ENCODE measurements at regions not wholly inside any gene's neighbourhood (a gene's known extent, or its start where the extent isn't known, plus 50 kb on each side); places are given as distances from the start of the nearest gene placed in this dataset.
"Not testable (repeated sequence)": the region's sequence is repeated elsewhere in the genome, so short reads cannot be mapped to it uniquely, and the experiment has no call there.

DNA sequence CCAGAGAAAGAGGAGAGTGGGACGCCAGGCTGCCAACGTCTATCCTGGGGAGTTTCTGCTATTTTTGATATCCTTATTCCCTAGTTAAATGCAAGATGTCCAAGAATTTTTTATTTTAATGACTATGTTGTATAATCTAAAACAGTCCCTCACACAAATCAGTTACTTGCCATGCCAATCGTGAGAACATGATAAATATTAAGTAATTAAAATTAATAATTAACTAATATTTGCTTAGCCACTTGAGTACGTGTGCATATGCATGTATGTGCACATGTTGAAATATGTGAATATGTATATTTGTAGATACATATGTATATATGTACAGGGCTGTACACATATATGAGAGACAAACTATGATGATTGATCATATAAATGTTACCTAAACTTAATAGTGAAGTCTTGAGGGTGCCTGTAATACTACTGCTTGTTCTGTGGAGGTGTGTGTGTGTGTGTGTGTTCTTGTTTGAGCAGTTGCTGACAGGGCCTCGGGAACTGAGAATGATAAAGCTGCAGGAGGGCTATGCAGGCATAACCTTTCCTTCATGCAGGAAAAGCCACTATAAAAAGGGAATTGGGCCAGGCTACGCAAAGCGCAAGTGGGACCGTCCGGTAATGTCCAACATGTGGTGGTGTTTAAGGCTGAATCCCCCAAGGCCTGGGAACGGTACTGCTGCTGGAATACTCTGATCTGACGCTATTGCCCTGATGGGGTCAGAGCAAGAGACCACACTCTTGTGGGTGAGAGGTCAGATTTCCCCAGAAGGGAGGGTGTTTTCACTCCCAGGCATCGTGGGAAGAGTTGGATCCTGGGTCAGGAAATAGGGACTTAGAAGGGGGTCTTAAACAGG lies 148.3 kb upstream of the TBX18 start:
- DNase-seq: no peak

DNA sequence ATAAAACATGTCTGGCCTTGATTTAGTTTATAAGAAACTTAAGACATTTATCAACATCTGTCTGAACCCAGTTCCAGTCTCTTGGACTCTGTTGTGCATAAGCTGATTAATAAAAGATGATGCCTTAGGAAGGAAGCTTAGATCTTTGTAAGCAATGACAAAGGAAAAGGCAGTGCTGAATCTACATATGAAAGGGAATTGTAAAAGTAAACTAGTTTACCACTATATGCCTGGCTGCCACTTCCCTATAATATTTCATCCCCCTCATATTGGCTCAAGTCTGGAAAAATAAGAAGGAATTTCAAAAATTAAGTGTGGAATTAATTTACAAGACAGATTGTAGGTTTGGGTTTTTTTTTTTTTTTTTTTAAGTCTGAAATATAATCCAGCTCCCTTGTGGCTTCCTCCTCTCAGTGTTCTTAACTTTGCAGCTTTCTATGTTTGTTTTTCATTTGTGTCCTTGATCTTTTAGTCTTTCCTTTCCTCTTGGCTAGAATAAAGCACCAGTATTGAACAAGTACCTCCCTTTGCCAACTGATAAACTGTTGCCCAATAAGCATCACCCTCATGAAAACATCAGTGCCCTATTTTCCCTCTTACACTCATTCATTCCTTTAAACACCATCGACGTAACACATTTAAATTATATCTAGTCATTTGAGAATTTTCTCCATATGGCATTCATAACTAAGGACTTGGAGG lies 146.7 kb upstream of the TBX18 start:
- no peak for DNase-seq

DNA sequence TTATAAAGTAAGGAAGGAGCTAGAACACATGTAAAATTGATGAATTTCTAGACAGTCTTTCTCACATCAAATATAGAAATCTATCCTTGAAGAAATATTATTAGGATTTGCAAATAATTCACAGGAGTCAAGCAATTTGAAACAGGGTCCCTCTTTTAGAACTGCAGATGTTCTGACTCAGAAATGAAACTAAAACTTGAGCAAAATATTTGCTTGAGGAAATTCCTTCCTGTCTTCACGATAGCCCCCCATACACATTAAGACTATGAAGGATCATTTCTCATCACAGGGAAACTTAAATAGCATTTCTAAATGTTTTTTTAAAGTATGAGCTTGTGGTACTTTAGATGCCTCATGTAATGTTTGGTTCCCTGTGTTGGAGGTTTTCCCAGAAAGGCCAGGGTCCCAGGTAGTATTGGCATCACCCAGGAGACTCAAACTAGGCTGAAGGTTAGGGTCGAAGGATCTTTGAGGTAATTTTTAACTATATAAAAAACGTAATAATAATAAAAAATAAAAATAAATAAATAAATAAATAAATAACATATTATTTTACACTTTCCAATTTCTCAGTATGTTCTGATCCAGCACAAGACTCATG lies 144.0 kb upstream of the TBX18 start:
- no peak for DNase-seq

DNA sequence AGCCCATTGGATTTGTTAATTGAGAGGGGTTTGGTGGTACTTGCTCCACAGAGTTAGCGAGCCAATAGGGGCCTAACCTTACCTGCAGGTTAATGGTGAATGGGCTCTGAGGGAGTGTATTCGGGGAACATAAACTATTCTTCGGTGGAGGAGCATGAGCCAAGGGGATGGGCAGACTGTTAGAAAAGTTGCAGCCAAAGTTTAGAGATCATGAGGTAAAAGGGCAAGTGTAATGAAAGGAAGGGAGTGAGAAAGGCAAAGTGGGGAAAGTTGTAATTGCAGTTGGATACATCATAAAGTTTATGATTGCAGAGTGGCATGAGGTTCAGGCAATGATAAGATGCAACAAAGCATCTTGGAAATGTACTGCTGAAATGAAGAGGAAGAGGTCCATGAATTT lies 142.1 kb upstream of the TBX18 start:
- no peak for DNase-seq

DNA sequence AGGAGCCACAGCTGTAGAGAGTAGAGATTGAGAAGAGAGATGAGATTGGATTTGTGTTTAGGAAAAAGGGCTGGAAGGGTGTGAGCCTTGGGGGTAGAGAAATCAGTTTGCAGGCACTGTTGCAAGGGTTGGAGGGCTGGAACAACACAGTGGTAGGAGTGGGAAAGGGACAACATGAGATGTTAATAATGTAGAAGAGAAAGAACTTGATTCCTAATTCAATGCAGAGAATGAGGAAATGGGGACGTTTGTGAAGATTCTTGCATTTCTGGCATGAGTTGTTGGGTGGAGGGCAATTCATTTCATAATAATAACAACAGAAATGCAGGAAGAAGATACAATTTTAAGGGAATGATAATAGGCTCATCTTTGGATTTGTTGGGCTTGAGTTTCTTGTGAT lies 141.4 kb upstream of the TBX18 start:
- DNase-seq: no peak

DNA sequence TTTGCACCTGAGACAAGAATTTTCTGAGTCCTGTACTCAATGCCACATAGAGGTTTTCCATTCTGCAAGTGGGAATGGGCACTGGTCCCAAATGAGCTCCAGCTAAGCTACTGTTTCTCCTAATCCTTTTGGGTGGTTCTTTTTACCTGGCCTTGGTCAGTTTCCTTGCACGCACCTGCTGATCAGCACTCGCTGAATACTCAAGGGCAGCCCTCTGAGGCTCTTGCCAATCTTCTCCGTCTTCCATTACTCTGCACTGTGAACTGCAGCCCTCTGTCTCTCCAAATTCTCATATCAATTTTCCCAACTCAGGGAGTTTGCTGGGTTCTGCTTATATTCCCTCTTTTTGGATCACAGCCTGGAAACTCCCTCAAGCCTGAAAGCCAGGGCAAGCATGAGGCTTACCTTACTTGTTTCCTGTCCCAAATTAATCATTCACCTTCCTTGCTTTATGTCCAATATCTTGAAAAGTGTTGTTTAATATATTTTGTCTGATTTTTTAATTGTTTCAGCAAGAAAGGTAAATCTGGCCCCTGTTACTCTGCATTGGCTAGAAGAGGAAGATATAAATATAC lies 138.0 kb upstream of the TBX18 start:
- DNase-seq: no peak

DNA sequence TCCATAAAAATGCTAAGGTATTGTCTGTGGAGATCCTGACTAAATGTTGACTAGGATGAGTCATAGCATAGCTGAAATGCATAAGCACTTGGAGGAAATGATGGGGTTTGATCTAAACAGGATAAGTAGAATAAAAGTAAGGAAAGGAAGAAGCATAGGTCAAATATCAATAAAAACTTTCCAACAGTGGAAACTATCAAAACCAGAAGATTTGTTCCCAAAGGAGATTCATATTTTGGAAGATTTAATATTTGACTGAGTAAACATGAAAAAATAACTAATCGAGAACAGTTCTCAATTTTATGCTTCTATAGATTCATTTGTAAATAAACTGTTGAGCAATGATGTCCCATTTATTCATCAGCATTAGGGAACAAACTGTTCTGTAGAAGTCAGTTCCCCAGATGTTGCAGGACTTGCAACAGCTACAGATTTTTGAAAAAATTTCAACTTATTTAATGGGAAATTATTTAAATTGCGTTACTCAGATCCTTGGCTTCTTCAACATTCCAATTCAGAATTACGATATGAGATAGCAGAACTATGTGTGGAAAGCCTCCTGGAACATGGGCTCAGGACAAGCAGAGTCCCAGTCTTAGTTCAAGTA lies 133.7 kb upstream of the TBX18 start:
- DNase-seq: no peak

DNA sequence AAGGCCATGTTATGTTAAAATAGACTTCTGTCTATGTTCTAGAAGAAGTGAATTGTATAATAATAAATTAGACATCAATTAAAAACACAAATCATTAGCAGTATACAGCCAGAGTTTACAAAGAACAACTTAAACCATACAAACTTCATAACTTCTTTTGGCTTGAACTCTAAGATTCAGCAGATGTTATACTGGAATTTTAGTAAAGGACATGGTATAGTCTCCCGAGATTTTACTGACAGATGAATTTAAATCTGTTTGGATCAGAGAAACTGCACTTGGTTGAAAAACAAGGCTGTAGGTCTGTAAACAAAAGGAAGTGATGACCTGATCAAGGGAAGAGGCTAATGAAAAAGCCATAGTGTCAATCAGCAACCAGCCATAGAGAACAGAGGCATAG lies 132.6 kb upstream of the TBX18 start:
- no peak for DNase-seq

DNA sequence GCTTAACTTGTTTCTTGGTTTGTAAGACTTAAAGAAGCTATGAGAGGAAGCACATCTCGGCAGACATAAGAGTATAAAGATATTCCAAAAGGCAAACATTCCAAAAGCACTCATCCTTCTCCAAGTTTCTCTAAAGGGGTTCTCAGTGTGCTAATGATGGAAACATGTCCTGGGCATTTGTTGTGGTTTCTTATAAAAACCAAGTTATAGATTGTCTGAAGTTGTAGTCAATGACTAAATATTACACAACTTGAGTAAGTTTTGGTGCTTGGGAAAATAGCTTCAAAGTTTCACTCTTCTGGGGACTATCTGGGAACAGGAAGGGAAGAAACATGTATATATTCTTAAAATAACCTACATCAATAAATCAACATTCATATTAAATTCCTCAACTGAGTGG lies 128.3 kb upstream of the TBX18 start:
- DNase-seq: no peak

DNA sequence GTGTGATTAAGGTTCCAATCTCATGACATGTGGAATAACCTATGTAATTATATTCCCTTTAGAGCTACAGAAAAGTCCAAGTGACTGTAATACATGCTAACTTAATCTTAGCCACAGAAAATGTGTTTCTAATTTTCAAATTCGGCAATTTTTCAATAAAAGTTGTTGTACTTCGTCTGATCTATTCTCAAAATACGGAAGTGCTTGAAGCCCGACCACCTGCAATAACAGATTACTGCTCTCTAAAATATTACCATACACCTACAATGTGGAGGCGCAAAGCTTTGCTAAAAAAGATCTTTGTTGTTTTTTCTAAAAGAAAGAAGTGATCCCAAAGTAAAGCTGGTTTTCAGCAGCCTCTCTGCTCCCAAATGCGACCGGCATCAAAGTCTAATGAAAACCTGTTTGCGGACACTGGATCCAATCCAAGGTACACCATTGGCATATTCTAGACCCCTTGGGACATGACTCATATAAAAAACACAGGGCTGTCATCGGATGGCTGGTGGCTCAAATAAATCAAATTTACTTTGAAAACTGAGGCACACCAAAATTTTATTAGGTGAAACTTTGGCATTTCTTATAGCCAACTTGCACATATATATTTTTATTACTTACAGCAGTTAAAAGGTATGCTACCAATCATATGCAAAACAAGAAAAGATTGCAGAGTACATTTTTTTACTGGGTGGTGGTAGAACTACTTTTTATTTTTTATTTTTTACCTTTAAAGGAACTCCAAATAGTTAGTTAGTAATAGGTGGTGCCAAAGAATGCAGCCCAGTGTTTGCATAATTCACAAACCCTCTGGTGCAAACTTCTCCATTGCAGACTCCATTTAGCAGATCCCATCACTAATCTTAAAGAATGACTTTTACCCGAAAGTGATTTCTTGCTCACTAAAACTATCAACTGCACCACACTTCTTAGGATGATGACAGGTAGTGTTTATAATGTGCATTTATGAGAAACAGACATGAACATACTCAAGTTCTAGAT lies 118.7 kb upstream of the TBX18 start:
- DNase-seq: no peak

DNA sequence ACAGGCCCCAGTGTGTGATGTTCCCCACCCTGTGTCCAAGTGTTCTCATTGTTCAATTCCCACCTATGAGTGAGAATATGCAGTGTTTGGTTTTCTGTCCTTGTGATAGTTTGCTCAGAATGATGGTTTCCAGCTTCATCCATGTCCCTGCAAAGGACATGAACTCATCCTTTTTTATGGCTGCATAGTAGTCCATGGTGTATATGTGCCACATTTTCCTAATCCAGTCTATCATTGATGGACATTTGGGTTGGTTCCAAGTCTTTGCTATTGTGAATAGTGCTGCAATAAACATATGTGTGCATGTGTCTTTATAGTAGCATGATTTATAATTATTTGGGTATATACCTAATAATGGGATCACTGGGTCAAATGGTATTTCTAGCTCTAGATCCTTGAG lies 115.0 kb upstream of the TBX18 start:
- DNase-seq: not testable (repeated sequence)

DNA sequence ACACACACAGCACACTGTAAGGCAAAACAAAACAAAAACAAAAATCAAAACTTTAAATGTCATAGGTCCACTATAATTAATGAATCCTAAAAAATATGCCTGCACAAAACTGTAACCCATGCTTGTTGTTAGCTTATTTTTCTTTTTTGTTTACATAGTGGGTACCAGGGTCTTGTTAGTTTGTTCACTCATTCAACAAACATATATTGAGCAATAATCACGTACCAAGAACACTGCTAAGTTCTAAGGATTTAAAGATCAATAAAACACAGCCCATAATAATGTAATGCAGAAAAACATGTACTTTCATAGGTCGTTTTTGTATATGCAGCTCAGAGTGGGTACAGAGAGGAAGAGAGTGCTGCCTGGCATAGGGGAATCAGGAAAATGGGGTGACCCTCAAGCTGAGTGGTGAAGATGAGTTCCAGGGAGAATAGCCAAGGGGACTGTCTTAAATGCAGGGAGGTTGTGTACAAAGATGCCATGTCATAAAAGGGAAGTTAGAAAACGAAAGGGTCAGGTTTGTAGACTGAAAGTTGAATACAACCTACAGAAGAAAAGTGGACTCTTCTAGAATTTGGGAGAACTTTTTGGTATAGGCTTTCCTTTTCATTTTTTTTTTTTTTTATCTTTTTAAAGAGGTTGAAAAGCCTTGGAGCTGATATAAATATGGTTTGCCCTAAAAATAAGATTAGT lies 113.3 kb upstream of the TBX18 start:
- no peak for DNase-seq

DNA sequence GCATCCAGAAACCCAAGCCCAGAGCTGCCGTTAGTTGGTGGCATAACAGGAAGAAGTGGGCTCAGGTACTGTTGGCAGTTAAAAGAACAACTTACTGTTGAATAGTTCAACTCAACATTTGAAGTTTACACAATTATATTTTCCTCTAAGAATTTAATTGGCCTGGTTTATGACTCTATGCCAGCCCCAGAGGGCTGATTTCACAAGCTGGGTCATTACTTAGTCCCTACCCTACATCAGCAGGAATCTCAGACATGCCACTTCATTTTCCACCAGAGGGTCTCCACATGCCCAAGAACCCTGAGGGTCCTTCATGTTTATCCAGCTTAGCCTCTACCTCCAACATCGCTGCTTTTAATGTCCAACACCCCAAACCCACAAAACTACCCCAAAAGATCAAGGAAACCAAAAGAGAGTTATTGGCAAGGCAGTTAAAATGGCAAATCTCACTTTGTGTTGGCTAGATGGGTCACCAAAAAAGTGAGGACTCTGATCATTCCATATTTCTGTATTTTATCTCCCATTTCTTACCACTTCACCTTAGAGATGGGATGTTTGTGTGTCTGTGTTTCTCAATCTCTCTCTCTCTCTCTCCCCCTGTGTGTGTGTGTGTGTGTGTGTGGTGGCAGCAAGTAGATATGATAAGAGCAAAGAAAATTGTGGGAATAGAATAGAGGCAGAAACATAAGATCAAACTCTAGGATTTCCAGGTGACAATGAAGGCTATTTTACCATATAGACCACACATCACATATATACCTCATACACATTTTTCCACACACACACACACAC lies 112.5 kb upstream of the TBX18 start:
- no peak for DNase-seq

DNA sequence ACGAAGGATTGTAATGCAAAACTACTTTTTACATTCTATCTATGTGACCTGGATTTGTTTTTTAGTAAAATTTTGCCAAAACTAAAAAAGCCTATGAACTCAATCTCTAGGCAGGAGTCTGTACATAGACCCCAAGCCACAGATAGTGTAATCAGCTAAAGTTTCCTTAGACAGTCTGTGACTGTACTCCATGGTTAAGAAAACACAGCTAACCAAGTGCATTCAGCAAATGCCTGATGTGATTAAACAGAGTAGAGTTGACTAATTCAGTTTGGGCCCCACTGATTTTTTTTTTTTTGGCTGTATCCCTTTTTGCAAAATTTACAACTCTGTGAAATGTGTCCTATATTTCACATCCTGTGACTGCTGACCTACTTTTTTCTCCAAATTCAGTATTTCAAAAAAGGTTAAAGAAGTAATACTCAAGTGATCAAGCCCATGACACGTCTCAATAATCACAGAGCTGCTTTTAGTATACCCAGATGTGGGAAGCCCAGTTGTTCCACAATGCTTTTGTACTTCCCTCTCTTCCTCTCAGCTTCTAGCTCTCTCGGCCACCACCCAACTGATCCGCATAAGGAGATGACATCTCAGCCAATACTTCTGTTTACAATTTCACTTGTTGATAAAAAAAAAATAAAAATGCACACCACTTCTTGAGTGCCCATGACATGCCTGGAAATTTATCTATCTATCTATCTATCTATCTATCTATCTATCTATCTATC lies 108.8 kb upstream of the TBX18 start:
- DNase-seq: no peak

DNA sequence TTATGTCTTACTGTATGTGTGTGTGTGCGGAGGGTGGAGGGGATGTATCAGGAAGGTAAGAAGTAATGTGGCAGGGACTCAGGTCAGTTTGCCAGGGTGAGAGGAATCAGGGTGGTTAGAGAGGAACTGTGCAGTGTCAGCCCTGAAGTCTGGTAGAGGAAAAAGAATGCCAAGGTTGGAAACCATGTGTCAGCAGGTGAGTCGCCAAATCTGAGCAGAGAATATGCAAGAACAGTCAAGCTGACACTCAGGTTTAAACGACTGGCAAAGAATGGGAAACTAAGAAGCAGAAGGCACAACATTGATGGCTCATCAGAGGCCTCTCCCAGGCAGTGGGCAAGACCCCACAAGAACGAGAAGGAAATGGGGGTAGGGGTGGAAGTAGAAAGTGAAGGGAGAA lies 107.5 kb upstream of the TBX18 start:
- no peak for DNase-seq

DNA sequence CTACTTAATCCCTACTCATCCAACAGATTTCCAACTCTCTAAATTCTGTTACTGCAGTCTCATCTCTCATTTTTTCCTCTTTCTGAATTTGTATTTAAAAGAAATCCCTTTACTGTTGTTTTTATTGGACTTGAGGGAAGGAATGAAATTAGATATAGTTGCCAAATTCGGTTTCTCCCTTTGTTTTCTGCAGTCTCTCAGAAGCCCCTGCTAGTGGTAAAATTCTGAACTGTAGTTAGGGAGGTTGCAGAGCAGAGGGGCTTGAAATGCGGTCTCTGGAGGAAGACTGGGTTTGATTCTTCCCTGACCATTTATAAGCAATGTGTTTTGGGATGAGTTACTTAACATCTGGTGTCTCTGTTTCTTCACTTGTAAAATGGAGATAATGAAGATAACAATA lies 106.3 kb upstream of the TBX18 start:
- DNase-seq: no peak

DNA sequence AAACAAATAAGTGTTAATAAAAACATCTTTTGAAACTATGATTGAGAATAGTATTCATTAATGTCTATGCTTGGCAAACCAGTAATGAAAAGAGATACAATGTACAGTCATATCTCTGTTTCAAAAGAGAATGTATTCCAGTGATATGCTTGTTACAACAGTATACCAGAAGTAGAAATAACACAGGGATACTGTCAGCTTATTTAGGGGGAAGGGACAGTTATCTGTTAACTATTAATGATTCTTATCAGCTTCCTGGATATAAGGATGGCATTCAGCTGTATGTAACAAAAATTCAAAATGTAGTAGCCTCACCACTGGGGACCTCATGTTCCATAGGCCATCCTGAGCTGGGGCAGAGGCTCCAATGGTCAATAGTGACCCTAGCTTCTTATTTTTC lies 103.8 kb upstream of the TBX18 start:
- no peak for DNase-seq

DNA sequence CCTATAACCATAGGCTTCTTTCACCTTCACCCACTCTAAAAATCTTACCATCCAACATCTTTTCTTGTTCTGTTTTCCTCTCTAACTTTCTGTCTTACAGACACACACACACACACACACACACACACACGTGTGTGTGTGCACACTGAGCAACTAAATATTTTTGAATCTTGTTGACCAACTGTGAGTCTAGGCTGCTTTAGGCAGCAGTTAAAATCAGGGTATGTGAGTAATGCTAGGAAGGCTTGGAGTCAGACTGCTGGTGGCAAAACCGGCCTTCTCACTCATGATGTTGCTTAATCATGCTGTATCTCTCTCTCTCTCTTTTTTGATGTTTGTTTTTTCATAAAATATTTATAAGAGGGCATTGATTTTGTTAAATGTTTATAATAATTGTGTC lies 103.1 kb upstream of the TBX18 start:
- no peak for DNase-seq

DNA sequence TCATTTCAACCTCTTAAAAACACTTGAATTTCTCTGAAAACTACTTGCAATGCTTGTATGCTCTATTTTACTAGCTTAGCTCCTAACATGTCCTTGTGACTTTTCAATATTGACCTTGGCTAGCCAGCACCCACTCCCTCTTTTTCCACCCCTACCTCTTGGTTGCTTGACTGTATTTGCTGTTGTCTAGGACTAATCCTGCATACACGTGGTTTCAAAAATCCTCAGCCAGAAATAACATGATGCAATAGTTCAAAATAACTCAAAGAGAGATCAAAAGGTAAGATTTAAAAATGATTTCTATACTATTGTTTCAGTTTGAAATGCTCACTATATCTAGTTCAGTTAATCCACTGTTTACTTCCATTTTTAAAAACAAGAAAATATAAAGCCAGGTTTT lies 102.3 kb upstream of the TBX18 start:
- DNase-seq: no peak

DNA sequence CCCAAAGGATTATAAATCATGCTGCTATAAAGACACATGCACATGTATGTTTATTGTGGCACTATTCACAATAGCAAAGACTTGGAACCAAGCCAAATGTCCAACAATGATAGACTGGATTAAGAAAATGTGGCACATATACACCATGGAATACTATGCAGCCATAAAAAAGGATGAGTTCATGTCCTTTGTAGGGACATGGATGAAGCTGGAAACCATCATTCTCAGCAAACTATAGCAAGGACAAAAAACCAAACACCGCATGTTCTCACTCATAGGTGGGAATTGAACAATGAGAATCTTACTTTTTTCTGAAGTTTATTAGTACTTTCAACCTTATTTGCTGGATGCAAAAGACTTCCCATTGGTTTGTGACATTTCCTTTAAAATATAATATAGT lies 101.0 kb upstream of the TBX18 start:
- not testable (repeated sequence) for DNase-seq

Data from CD4-positive, alpha-beta T cell treated with Interleukin-4 for 1 hour (primary cell).